Peyer's patch (tissue), 4 donors: ENCODE measurements at regions not wholly inside any gene's neighbourhood (a gene's known extent, or its start where the extent isn't known, plus 50 kb on each side); places are given as distances from the start of the nearest gene placed in this dataset.

Experiments used
- POLR2A ChIP-seq, 2 donors: fragments of 450-650 bp; IDR thresholded peaks; one replicate each; pipeline ENCODE4 v1.5.1; 2017; ENCODE audit warnings: antibody characterized with exemption in 2 of 2, mild to moderate bottlenecking in 2 of 2, moderate library complexity in 2 of 2
- TF ChIP-seq, protein P1 (sequence below), 6 experiments: fragments of 450-650 bp in 4 of 6; fragments of 200-600 bp in 2 of 6; sonication (generic) in 1 of 6; IDR thresholded peaks; one replicate each; pipeline ENCODE4 v1.5.1; 2017 to 2019; ENCODE audit warnings: antibody characterized with exemption in 6 of 6, mild to moderate bottlenecking in 3 of 6, moderate library complexity in 1 of 6

GRCh38 chr12:86945685-86946196, 689.5 kb upstream of the MGAT4C start:
- TF ChIP-seq, protein P1, sequence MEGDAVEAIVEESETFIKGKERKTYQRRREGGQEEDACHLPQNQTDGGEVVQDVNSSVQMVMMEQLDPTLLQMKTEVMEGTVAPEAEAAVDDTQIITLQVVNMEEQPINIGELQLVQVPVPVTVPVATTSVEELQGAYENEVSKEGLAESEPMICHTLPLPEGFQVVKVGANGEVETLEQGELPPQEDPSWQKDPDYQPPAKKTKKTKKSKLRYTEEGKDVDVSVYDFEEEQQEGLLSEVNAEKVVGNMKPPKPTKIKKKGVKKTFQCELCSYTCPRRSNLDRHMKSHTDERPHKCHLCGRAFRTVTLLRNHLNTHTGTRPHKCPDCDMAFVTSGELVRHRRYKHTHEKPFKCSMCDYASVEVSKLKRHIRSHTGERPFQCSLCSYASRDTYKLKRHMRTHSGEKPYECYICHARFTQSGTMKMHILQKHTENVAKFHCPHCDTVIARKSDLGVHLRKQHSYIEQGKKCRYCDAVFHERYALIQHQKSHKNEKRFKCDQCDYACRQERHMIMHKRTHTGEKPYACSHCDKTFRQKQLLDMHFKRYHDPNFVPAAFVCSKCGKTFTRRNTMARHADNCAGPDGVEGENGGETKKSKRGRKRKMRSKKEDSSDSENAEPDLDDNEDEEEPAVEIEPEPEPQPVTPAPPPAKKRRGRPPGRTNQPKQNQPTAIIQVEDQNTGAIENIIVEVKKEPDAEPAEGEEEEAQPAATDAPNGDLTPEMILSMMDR (IDR thresholded peaks at IDR 0.05) = no peak
- no peak for TF ChIP-seq POLR2A (IDR thresholded peaks at IDR 0.05)
